HL-60 (cell line): ENCODE measurements at regions not wholly inside any gene's neighbourhood (a gene's known extent, or its start where the extent isn't known, plus 50 kb on each side); places are given as distances from the start of the nearest gene placed in this dataset.

Experiments used
- CTCF ChIP-seq: IDR thresholded peaks from one replicate; pipeline ENCODE4 v1.5.1; 2011; ENCODE audit warnings: low read length, control low read depth, inconsistent platforms; ENCODE audit not compliant: insufficient read depth
- POLR2AphosphoS5 ChIP-seq: IDR thresholded peaks from 2 replicates; pipeline ENCODE4 v1.6.1; 2012; ENCODE audit warnings: low read depth
- SPI1 ChIP-seq: IDR thresholded peaks from 2 replicates; pipeline ENCODE4 v1.6.1; 2012; ENCODE audit warnings: low read depth, mild to moderate bottlenecking, borderline replicate concordance

- TF ChIP-seq CTCF, result no peak
- TF ChIP-seq POLR2AphosphoS5, result no peak
- no peak for TF ChIP-seq SPI1
Measured at GRCh38 chr9:18324928-18325745, 148.8 kb upstream of the ADAMTSL1 start.
